Vagina (tissue), 2 donors: ENCODE measurements at regions not wholly inside any gene's neighbourhood (a gene's known extent, or its start where the extent isn't known, plus 50 kb on each side); places are given as distances from the start of the nearest gene placed in this dataset.

ENCODE experiments used
- DNase-seq, 2 donors: peaks; one replicate each; pipeline ENCODE4 v3.0.0-alpha.2; 2017; ENCODE audit errors: extremely low spot score in 2 of 2
- H3K27ac ChIP-seq: fragments of 200-600 bp; sonication (generic); one replicate; pipeline ENCODE4 v1.5.1; 2019
- H3K27me3 ChIP-seq: fragments of 200-600 bp; sonication (generic); one replicate; pipeline ENCODE4 v1.5.1; 2019
- H3K36me3 ChIP-seq, 2 donors: fragments of 200-600 bp; sonication (generic); one replicate each; pipeline ENCODE4 v1.5.1; 2017 to 2019
- H3K4me1 ChIP-seq: fragments of 200-600 bp; sonication (generic); one replicate; pipeline ENCODE4 v1.5.1; 2019
- H3K4me3 ChIP-seq, 2 donors: fragments of 200-600 bp; sonication (generic); 1 replicate in 1 of 2; 2 replicates in 1 of 2; pipeline ENCODE4 v1.5.1; 2016 to 2019
- H3K9me3 ChIP-seq: fragments of 200-600 bp; sonication (generic); one replicate; pipeline ENCODE4 v1.5.1; 2019
- CTCF ChIP-seq, 3 experiments: fragments of 450-650 bp in 2 of 3; fragments of 200-600 bp in 1 of 3; sonication (generic) in 1 of 3; IDR thresholded peaks; one replicate each; pipeline ENCODE4 v1.5.1; 2017 to 2019; ENCODE audit warnings: antibody characterized with exemption in 3 of 3, mild to moderate bottlenecking in 2 of 3, moderate library complexity in 2 of 3
- POLR2A ChIP-seq, 2 donors: fragments of 450-650 bp; IDR thresholded peaks; one replicate each; pipeline ENCODE4 v1.6.1; 2017; ENCODE audit warnings: antibody characterized with exemption in 2 of 2, mild to moderate bottlenecking in 2 of 2, moderate library complexity in 2 of 2
- POLR2AphosphoS5 ChIP-seq, 2 donors: sonication (generic); formaldehyde crosslinking; IDR thresholded peaks; one replicate each; pipeline ENCODE4 v1.9.0; 2017; ENCODE audit warnings: antibody characterized with exemption in 2 of 2, mild to moderate bottlenecking in 2 of 2, low read depth in 1 of 2; ENCODE audit not compliant: insufficient read depth in 1 of 2
- intact Hi-C: fragments of 100-400 bp; cut with DNase I; formaldehyde crosslinking; loops from one replicate; pipeline ENCODE4 v1.15.1; 2023

GRCh38 chr1:30064547-30064946 lies 658.8 kb downstream of the MATN1 start:
- Histone ChIP-seq H3K4me1 (no peaks in the 10 kb centered on the region), H3K27me3 (no peaks in the 10 kb centered on the region), H3K9me3 (no peaks in the 10 kb centered on the region), H3K4me3 (no peak overlapping the region), H3K27ac (no peak overlapping the region), H3K36me3 (no peaks in the 10 kb centered on the region)
- intact Hi-C loops, result no loop called here
- DNase-seq, result no peak
- no peak for TF ChIP-seq POLR2A (IDR thresholded peaks at IDR 0.05)
- no peak for TF ChIP-seq CTCF (IDR thresholded peaks at IDR 0.05)
- TF ChIP-seq POLR2AphosphoS5 (IDR thresholded peaks at IDR 0.05; ENCODE audit: insufficient read depth in 1 of 2, low read depth in 1 of 2), result no peak

- intact Hi-C loops, result no loop called here
- H3K4me3 ChIP-seq, result no peak overlapping the region
- H3K27me3 ChIP-seq, result no peaks in the 10 kb centered on the region
- H3K27ac ChIP-seq, result no peak overlapping the region
- TF ChIP-seq POLR2A (IDR thresholded peaks at IDR 0.05), result no peak
- no peak for TF ChIP-seq POLR2AphosphoS5 (IDR thresholded peaks at IDR 0.05; ENCODE audit: insufficient read depth in 1 of 2, low read depth in 1 of 2)
- TF ChIP-seq CTCF (IDR thresholded peaks at IDR 0.05), result no peak
- no peaks in the 10 kb centered on the region for H3K36me3 ChIP-seq
- no peak for DNase-seq
- no peaks in the 10 kb centered on the region for H3K9me3 ChIP-seq
- H3K4me1 ChIP-seq, result no peaks in the 10 kb centered on the region
Observed at GRCh38 chr1:30063621-30064280, 659.6 kb downstream of the MATN1 start.

DNA sequence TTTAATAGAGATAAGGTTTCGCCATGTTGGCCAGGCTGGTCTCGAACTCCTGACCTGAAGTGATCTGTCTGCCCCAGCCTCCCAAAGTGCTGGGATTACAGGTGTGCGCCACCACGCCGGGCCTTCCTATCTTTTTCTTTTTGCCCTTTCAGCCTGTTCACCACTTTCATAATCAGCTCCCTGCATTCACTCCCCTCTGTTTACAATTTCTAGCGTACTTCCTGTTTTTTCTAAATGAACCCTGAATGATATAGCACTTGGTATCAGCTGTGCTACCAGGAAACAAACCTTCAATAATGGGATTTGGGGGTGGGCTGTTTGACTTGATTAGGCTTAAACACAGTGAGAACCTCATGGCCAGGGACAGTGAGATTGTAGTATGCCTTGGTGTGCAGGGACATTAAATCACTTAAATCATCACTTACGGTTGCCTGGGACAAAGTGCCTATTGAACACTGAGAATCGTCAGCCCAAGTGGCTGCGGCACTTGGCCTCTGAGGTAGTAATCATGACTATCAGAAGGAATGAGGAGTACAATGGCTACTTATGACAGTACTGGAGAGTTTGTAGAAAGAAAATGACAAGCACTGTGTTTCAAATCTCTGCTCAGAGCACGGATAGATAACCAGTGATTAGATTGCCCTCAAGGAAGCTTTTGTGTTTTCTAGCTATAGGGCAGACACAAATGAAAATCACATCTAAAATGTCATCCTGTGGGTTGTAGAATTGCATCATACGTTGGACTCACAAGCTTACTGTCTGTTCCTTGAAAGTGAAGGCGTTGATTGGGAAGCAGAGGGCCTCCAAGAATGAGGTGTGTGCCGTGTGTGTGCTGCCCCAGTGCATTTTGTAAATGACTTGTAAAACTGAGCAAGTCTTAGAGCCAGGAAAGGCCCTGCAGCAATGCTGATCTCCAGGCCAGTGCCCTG lies 661.8 kb downstream of the MATN1 start:
- no peak for DNase-seq
- TF ChIP-seq POLR2A (IDR thresholded peaks at IDR 0.05) (no peak), POLR2AphosphoS5 (IDR thresholded peaks at IDR 0.05; ENCODE audit: insufficient read depth in 1 of 2, low read depth in 1 of 2) (no peak), CTCF (IDR thresholded peaks at IDR 0.05) (no peak)
- Histone ChIP-seq H3K9me3 (no peaks in the 10 kb centered on the region), H3K36me3 (no peaks in the 10 kb centered on the region), H3K4me3 (no peak overlapping the region), H3K27me3 (no peaks in the 10 kb centered on the region), H3K4me1 (no peaks in the 10 kb centered on the region), H3K27ac (no peak overlapping the region)
- intact Hi-C loops, result no loop called here

GRCh38 chr1:30060738-30061137 lies 662.6 kb downstream of the MATN1 start:
- H3K27me3 ChIP-seq, result no peaks in the 10 kb centered on the region
- no peak overlapping the region for H3K4me3 ChIP-seq
- H3K36me3 ChIP-seq, result no peaks in the 10 kb centered on the region
- TF ChIP-seq CTCF (IDR thresholded peaks at IDR 0.05) (no peak), POLR2AphosphoS5 (IDR thresholded peaks at IDR 0.05; ENCODE audit: insufficient read depth in 1 of 2, low read depth in 1 of 2) (no peak), POLR2A (IDR thresholded peaks at IDR 0.05) (no peak)
- H3K4me1 ChIP-seq, result no peaks in the 10 kb centered on the region
- H3K9me3 ChIP-seq, result no peaks in the 10 kb centered on the region
- no peak overlapping the region for H3K27ac ChIP-seq
- no peak for DNase-seq
- intact Hi-C loops, result no loop called here

DNA sequence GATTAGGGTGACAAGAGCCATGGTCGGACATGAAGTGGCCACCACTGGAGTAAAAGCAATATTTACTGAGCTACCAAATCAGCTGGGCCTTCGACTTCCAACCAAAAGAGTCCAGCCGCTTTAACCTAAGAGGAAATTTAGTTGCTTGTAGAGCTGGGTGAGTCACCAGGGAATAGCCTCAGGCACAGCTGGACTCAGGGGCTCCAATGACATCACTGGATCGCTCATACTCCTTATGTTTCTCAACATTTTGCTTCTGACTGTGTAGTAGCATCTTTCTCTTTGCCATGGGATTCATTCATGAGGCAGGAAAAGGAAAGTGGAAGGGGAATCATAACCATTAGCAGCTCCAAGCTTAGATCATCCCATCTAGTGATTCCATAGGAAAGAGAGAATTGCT lies 664.4 kb downstream of the MATN1 start:
- no peaks in the 10 kb centered on the region for H3K9me3 ChIP-seq
- H3K4me1 ChIP-seq, result no peaks in the 10 kb centered on the region
- H3K36me3 ChIP-seq, result no peaks in the 10 kb centered on the region
- TF ChIP-seq POLR2A (IDR thresholded peaks at IDR 0.05), result no peak
- TF ChIP-seq CTCF (IDR thresholded peaks at IDR 0.05), result no peak
- TF ChIP-seq POLR2AphosphoS5 (IDR thresholded peaks at IDR 0.05; ENCODE audit: insufficient read depth in 1 of 2, low read depth in 1 of 2), result no peak
- H3K27me3 ChIP-seq, result no peaks in the 10 kb centered on the region
- no peak overlapping the region for H3K4me3 ChIP-seq
- H3K27ac ChIP-seq, result no peak overlapping the region
- intact Hi-C loops, result no loop called here
- DNase-seq, result no peak
